Epithelial cell of esophagus (primary cell): ENCODE measurements at regions not wholly inside any gene's neighbourhood (a gene's known extent, or its start where the extent isn't known, plus 50 kb on each side); places are given as distances from the start of the nearest gene placed in this dataset.
"Not testable (repeated sequence)": the region's sequence is repeated elsewhere in the genome, so short reads cannot be mapped to it uniquely, and the experiment has no call there.

Experiments used
- DNase-seq: peaks from one replicate; pipeline ENCODE4 v3.0.0; 2010; ENCODE audit warnings: low read depth
- H3K4me3 ChIP-seq: 2 replicates; pipeline ENCODE4 v1.5.1; 2011; ENCODE audit warnings: mild to moderate bottlenecking, low read length, control low read depth
- TF ChIP-seq, protein P1 (sequence below): IDR thresholded peaks from 2 replicates; pipeline ENCODE4 v1.5.1; 2011; ENCODE audit warnings: low read depth, mild to moderate bottlenecking, low read length, control low read depth, inconsistent platforms; ENCODE audit not compliant: insufficient read depth; ENCODE audit errors: missing control alignments

DNA sequence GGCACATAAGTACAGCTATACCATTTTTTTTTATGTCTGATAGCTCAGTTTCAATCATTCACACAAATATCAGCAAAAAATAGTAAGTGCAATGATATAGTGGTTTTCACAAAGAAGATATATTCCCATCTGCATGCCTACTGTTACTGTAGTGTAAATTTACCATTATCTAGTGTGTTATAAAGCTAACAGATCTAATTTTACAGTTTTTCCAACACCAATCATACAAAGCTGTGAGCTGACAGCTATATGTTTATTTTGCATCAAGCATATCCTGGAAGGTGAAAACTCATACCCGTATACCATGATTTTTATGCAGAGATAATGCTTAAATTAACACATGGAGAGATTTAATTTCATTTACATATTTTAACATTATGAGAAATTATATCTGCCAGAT, 89.9 kb upstream of the HAPLN1 start:
- no peak overlapping the region for H3K4me3 ChIP-seq
- DNase-seq = no peak
- TF ChIP-seq, protein P1, sequence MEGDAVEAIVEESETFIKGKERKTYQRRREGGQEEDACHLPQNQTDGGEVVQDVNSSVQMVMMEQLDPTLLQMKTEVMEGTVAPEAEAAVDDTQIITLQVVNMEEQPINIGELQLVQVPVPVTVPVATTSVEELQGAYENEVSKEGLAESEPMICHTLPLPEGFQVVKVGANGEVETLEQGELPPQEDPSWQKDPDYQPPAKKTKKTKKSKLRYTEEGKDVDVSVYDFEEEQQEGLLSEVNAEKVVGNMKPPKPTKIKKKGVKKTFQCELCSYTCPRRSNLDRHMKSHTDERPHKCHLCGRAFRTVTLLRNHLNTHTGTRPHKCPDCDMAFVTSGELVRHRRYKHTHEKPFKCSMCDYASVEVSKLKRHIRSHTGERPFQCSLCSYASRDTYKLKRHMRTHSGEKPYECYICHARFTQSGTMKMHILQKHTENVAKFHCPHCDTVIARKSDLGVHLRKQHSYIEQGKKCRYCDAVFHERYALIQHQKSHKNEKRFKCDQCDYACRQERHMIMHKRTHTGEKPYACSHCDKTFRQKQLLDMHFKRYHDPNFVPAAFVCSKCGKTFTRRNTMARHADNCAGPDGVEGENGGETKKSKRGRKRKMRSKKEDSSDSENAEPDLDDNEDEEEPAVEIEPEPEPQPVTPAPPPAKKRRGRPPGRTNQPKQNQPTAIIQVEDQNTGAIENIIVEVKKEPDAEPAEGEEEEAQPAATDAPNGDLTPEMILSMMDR = no peak

DNA sequence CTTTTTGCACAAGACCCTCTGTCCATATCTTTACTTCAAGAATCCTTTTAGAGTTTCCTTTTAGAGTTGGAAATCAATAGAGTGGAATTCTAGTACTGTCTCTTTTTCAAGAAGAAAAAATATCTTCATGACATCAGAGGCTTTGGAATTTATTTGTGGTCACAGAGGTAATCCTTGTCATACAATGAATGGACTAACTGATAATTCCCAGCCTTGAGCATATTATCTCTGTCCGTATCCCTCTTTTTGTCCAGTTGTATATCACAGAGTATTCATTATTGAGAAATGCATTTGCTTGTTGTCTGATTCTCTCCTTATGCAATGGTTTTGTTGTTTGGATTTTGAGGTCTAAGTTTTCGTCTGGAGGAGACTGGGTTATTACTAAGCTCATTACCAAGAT, 82.0 kb upstream of the HAPLN1 start:
- H3K4me3 ChIP-seq = no peak overlapping the region
- TF ChIP-seq, protein P1 = no peak
- no peak for DNase-seq

DNA sequence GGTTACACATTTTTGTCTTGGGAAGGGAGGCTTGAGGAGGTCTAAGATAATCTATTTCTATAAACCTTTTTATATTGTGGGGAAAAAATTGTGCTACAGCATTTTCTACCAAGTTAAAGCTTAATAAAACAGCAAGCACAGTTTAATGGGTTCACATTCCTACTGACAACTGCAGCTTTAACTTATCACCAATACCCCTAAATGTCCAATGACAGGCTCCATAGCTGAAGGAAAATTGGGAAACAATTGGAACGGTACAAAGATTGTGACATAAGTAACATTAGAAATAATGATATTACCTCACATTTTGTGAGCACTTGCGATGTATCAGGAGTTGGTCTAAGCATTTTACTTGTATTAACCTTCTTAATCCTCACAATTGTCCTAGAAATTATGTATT, 79.5 kb upstream of the HAPLN1 start:
- DNase-seq = no peak
- TF ChIP-seq, protein P1 = no peak
- H3K4me3 ChIP-seq = no peak overlapping the region

DNA sequence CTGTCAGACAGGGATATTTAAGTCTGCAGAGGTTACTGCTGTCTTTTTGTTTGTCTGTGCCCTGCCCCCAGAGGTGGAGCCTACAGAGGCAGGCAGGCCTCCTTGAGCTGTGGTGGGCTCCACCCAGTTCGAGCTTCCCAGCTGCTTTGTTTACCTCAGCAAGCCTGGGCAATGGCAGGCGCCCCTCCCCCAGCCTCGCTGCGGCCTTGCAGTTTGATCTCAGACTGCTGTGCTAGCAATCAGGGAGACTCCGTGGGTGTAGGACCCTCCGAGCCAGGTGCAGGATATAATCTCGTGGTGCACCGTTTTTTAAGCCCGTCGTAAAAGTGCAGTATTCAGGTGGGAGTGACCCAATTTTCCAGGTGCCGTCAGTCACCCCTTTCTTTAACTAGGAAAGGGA, 78.4 kb upstream of the HAPLN1 start:
- H3K4me3 ChIP-seq, DNase-seq: not testable (repeated sequence)

DNA sequence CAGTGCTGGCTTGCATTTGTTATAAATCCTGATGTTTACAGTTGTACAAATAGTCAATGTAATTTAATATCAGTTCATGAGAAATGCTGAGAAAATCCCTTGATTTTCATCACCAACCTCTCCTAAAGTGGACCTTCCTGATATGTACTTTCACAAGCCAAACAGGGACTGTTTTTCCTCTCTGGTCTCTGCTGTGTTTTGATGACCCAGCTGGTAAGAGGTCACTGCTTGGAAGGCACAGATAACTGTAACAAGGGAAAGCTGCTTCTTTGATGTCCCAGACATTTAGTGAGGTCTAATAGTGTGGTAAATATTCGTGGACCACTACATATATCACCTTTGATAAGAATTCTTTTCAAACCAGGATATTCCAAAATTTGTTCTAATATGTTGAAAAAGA, 68.7 kb upstream of the HAPLN1 start:
- TF ChIP-seq, protein P1 = no peak
- no peak overlapping the region for H3K4me3 ChIP-seq
- no peak for DNase-seq

DNA sequence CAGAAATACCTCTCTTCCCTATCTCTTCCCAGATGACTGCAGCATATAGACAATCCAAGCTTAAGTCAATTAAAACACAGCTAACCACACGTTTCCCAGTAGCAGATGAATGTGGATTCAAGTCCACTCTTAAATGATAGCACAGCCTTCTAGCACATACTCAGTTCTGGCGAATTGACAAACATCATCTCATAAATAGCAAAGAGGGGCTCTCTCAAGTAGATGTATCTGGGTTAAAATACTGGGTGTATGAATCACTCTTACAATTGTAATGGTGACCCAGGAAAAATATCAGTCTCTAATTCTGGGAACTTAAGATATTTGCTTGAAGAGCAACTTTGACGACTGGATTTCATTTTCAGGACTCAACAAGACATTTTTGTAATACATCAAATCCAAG, 67.0 kb upstream of the HAPLN1 start:
- no peak for DNase-seq
- TF ChIP-seq, protein P1 = no peak
- no peak overlapping the region for H3K4me3 ChIP-seq

DNA sequence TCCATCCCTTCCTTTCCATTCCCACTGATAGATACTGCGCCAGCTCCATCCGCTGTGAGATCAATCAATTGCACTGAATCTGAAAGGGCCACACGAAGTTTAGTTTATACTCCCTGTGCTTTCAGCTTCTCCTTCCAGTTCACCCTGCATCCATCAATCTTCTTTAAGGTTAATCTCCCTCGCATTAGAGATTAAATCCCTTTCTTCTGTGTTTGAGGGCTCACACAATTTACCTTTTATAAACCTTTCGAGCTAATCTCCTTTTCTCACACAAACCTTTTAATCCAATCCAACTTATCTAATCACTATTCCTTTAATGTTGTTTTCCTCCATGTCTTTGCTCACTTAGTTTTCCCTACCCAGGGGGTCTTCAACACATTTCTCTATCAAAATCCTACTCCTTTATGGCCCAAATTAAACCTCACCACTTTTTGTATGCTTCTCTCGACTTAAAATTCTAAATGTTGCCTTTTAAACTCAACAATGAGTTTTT, 64.6 kb upstream of the HAPLN1 start:
- DNase-seq = no peak

More for the DNA sequence above, 64.6 kb upstream of the HAPLN1 start:
- TF ChIP-seq, protein P1 = no peak
- no peak overlapping the region for H3K4me3 ChIP-seq
